ENCODE measurements at regions not wholly inside any gene's neighbourhood (a gene's known extent, or its start where the extent isn't known, plus 50 kb on each side); places are given as distances from the start of the nearest gene placed in this dataset.
A peak's percentile ranks its signal among the peaks of the same experiment; 100 is the strongest.

GRCh38 chr7:113440173-113440572 lies 321.8 kb upstream of the SMIM30 start:
- H3K9me3 ChIP-seq, result no peaks in the 10 kb centered on the region
- no peak for TF ChIP-seq CTCF (IDR thresholded peaks at IDR 0.05)
- no peak for TF ChIP-seq POLR2A (IDR thresholded peaks at IDR 0.05)
- no peak for TF ChIP-seq POLR2AphosphoS5 (IDR thresholded peaks at IDR 0.05; ENCODE audit: insufficient read depth in 1 of 2, low read depth in 1 of 2)

GRCh38 chr7:113431406-113431805 lies 313.1 kb upstream of the SMIM30 start:
- H3K36me3 ChIP-seq, result no peaks in the 10 kb centered on the region
- H3K9me3 ChIP-seq, result no peaks in the 10 kb centered on the region
- intact Hi-C loops (cut with DNase I), result no loop called here
- TF ChIP-seq CTCF (IDR thresholded peaks at IDR 0.05) (no peak), POLR2AphosphoS5 (IDR thresholded peaks at IDR 0.05; ENCODE audit: insufficient read depth in 1 of 2, low read depth in 1 of 2) (no peak), POLR2A (IDR thresholded peaks at IDR 0.05) (no peak)
- H3K4me3 ChIP-seq, result no peak overlapping the region
- H3K4me1 ChIP-seq, result no peaks in the 10 kb centered on the region
- no peaks in the 10 kb centered on the region for H3K27me3 ChIP-seq
- no peak for DNase-seq (ENCODE audit: extremely low spot score in 2 of 2)
- H3K27ac ChIP-seq, result no peak overlapping the region

More at GRCh38 chr7:113440173-113440572, 321.8 kb upstream of the SMIM30 start:
- DNase-seq (ENCODE audit: extremely low spot score in 2 of 2), result no peak
- H3K36me3 ChIP-seq, result no peaks in the 10 kb centered on the region
- H3K27ac ChIP-seq, result no peak overlapping the region
- H3K27me3 ChIP-seq, result no peaks in the 10 kb centered on the region
- intact Hi-C loops (cut with DNase I), result no loop called here
- no peaks in the 10 kb centered on the region for H3K4me1 ChIP-seq
- no peak overlapping the region for H3K4me3 ChIP-seq

GRCh38 chr7:113424185-113424817 lies 305.9 kb upstream of the SMIM30 start:
- H3K36me3 ChIP-seq, result no peaks in the 10 kb centered on the region

GRCh38 chr7:113421696-113422330 lies 303.5 kb upstream of the SMIM30 start:
- no peak for DNase-seq (ENCODE audit: extremely low spot score in 2 of 2)

More at GRCh38 chr7:113424185-113424817, 305.9 kb upstream of the SMIM30 start:
- no peak for DNase-seq (ENCODE audit: extremely low spot score in 2 of 2)
- intact Hi-C loops (cut with DNase I), result no loop called here
- no peaks in the 10 kb centered on the region for H3K9me3 ChIP-seq
- no peak overlapping the region for H3K4me3 ChIP-seq
- no peaks in the 10 kb centered on the region for H3K4me1 ChIP-seq
- no peaks in the 10 kb centered on the region for H3K27me3 ChIP-seq
- H3K27ac ChIP-seq, result no peak overlapping the region
- TF ChIP-seq POLR2A (IDR thresholded peaks at IDR 0.05) (no peak), CTCF (IDR thresholded peaks at IDR 0.05) (no peak), POLR2AphosphoS5 (IDR thresholded peaks at IDR 0.05; ENCODE audit: insufficient read depth in 1 of 2, low read depth in 1 of 2) (no peak)

More at GRCh38 chr7:113421696-113422330, 303.5 kb upstream of the SMIM30 start:
- Histone ChIP-seq H3K27ac (no peak overlapping the region), H3K36me3 (no peaks in the 10 kb centered on the region), H3K9me3 (no peaks in the 10 kb centered on the region), H3K27me3 (no peaks in the 10 kb centered on the region), H3K4me1 (no peaks in the 10 kb centered on the region), H3K4me3 (no peak overlapping the region)
- TF ChIP-seq POLR2AphosphoS5 (IDR thresholded peaks at IDR 0.05; ENCODE audit: insufficient read depth in 1 of 2, low read depth in 1 of 2), result no peak
- peak; percentile 43 to 74 (median 64) for TF ChIP-seq CTCF (IDR thresholded peaks at IDR 0.05)
- intact Hi-C loops (cut with DNase I), result no loop called here
